Mucosa of descending colon (tissue), 3 donors: ENCODE measurements at regions not wholly inside any gene's neighbourhood (a gene's known extent, or its start where the extent isn't known, plus 50 kb on each side); places are given as distances from the start of the nearest gene placed in this dataset.
A peak's percentile ranks its signal among the peaks of the same experiment; 100 is the strongest.

Experiments
- ATAC-seq: fragments of 200-7000 bp; cut with Tn5 transposase; one replicate; pipeline ENCODE4 v1.9.1; 2020; ENCODE audit warnings: mild to moderate bottlenecking, moderate library complexity
- DNase-seq, 3 donors: peaks; one replicate each; pipeline ENCODE4 v3.0.0-alpha.2; 2020
- H3K36me3 ChIP-seq: fragments of 200-600 bp; one replicate; pipeline ENCODE4 v1.8.0; 2021; ENCODE audit warnings: low read depth, mild to moderate bottlenecking
- H3K4me1 ChIP-seq: fragments of 200-600 bp; one replicate; pipeline ENCODE4 v1.8.0; 2021; ENCODE audit warnings: low read depth, mild to moderate bottlenecking
- H3K4me3 ChIP-seq: fragments of 200-600 bp; one replicate; pipeline ENCODE4 v1.8.0; 2021; ENCODE audit warnings: mild to moderate bottlenecking
- H3K9me3 ChIP-seq: fragments of 200-600 bp; one replicate; pipeline ENCODE4 v1.8.0; 2021; ENCODE audit warnings: mild to moderate bottlenecking
- intact Hi-C, 2 donors: fragments of 100-400 bp; cut with DNase I in 1 of 2; cut with micrococcal nuclease in 1 of 2; formaldehyde crosslinking; loops; one replicate each; pipeline versions ENCODE4 v1.11.0 to v1.11.1; 2022; cut with DNase I, micrococcal nuclease
- TF ChIP-seq, protein P1 (sequence below): fragments of 200-600 bp; IDR thresholded peaks from one replicate; pipeline ENCODE4 v1.8.0; 2022; ENCODE audit warnings: antibody characterized with exemption, mild to moderate bottlenecking
- donor health status: DM: no; HTN: no; CAD: no; lungs with moderate emphysema.
- donor health status: DM: no; HTN: no; CAD: no.
- donor health status: DM: no; HTN: yes; CAD: no.

DNA sequence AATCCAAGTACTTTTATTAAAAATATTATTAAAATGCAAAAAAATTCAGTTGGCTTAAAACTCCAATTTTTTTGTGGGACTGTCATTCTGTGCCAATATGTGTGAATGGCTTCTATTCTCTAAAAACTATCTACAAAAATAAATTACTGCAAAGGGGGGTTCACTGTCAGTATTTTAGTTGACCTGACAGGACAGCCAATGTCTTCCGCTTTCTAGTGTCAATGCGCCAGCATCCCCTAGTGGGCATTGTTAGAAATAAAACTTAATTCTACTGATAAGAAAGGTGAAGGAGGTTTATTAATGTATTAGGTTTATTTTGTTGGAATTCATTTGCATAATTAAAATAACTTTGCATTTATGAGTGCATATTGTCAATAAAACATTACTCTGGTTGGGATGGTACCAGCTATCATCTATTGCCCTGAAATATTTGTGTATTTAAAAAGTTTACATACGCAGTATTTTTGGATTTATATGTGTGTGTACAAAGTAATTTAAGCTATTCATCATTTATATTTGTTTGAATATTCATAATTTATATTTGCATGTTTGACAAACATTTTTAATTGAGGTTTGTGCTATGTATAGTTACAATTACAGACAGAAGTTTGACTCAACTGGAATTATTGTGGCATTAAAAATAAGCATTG lies 527.2 kb downstream of the FLRT2 start:
- TF ChIP-seq, protein P1, sequence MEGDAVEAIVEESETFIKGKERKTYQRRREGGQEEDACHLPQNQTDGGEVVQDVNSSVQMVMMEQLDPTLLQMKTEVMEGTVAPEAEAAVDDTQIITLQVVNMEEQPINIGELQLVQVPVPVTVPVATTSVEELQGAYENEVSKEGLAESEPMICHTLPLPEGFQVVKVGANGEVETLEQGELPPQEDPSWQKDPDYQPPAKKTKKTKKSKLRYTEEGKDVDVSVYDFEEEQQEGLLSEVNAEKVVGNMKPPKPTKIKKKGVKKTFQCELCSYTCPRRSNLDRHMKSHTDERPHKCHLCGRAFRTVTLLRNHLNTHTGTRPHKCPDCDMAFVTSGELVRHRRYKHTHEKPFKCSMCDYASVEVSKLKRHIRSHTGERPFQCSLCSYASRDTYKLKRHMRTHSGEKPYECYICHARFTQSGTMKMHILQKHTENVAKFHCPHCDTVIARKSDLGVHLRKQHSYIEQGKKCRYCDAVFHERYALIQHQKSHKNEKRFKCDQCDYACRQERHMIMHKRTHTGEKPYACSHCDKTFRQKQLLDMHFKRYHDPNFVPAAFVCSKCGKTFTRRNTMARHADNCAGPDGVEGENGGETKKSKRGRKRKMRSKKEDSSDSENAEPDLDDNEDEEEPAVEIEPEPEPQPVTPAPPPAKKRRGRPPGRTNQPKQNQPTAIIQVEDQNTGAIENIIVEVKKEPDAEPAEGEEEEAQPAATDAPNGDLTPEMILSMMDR = no peak
- H3K9me3 ChIP-seq = no peaks in the 10 kb centered on the region
- intact Hi-C loops = no loop called here
- ATAC-seq (no peak), DNase-seq (peak in 1 of 3 donors; percentile 4)
- H3K4me1 ChIP-seq = no peaks in the 10 kb centered on the region
- no peak overlapping the region for H3K4me3 ChIP-seq
- no peaks in the 10 kb centered on the region for H3K36me3 ChIP-seq

- ATAC-seq (no peak), DNase-seq (no peak)
- H3K36me3 ChIP-seq = no peaks in the 10 kb centered on the region
- TF ChIP-seq, protein P1 = no peak
- intact Hi-C loops = no loop called here
- no peak overlapping the region for H3K4me3 ChIP-seq
- H3K4me1 ChIP-seq = no peaks in the 10 kb centered on the region
- no peaks in the 10 kb centered on the region for H3K9me3 ChIP-seq
These were observed 525.6 kb downstream of the FLRT2 start for GRCh38 chr14:86055512-86056075.

- Histone ChIP-seq H3K36me3 (no peaks in the 10 kb centered on the region), H3K9me3 (no peaks in the 10 kb centered on the region), H3K4me3 (no peak overlapping the region), H3K4me1 (no peaks in the 10 kb centered on the region)
- intact Hi-C loops = no loop called here
- DNase-seq (no peak), ATAC-seq (no peak)
- TF ChIP-seq, protein P1 = no peak
These were observed 522.9 kb downstream of the FLRT2 start for GRCh38 chr14:86052868-86053267.

DNA sequence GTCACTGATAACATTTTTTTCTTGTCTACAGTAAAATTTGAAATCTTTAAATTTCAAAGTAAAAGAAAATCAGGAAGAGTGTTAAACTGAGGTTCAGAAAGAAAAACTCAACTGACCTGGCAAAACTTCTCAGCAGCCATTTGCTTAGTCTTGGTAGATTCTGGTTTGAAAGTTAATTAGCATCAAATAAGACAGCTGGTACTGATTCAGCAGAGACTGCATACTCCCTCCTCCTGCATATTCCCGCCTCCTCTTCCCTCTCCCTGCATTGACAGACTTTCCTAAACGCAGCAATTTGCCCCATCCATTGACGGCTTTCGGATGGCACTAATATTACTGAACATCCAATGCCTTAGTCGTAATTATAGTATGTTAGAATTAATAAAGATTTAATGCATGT lies 520.8 kb downstream of the FLRT2 start:
- no peaks in the 10 kb centered on the region for H3K4me1 ChIP-seq
- intact Hi-C loops = no loop called here
- DNase-seq = no peak
- no peak overlapping the region for H3K4me3 ChIP-seq
- no peaks in the 10 kb centered on the region for H3K36me3 ChIP-seq
- TF ChIP-seq, protein P1 = no peak
- no peaks in the 10 kb centered on the region for H3K9me3 ChIP-seq
- no peak for ATAC-seq

GRCh38 chr14:86050072-86050683 lies 520.2 kb downstream of the FLRT2 start:
- no peaks in the 10 kb centered on the region for H3K9me3 ChIP-seq
- TF ChIP-seq, protein P1 = no peak
- intact Hi-C loops = no loop called here
- H3K4me1 ChIP-seq = no peaks in the 10 kb centered on the region
- ATAC-seq (no peak), DNase-seq (no peak)
- H3K36me3 ChIP-seq = no peaks in the 10 kb centered on the region
- H3K4me3 ChIP-seq = no peak overlapping the region
